HEK293 (cell line): ENCODE measurements at regions not wholly inside any gene's neighbourhood (a gene's known extent, or its start where the extent isn't known, plus 50 kb on each side); places are given as distances from the start of the nearest gene placed in this dataset.

ENCODE experiments used
- BCL11B ChIP-seq: fragments of 450-650 bp; formaldehyde crosslinking; IDR thresholded peaks from 2 replicates; pipeline ENCODE4 v1.5.1; 2016; ENCODE audit warnings: low read depth, missing biosample characterization, missing genetic modification characterization
- SCRT2 ChIP-seq: fragments of 450-650 bp; formaldehyde crosslinking; IDR thresholded peaks from 2 replicates; pipeline ENCODE4 v1.5.1; 2016; ENCODE audit warnings: missing biosample characterization, missing genetic modification characterization
- ZNF10 ChIP-seq: fragments of 450-650 bp; formaldehyde crosslinking; IDR thresholded peaks from 2 replicates; pipeline ENCODE4 v1.5.1; 2017; ENCODE audit warnings: missing biosample characterization, missing genetic modification characterization
- ZNF335 ChIP-seq: fragments of 450-650 bp; formaldehyde crosslinking; conservative IDR thresholded peaks from 2 replicates; pipeline ENCODE4 v1.5.1; 2016; ENCODE audit warnings: missing biosample characterization, missing genetic modification characterization
- ZNF521 ChIP-seq: fragments of 450-650 bp; formaldehyde crosslinking; IDR thresholded peaks from 2 replicates; pipeline ENCODE4 v1.5.1; 2017; ENCODE audit warnings: missing biosample characterization, mild to moderate bottlenecking, missing genetic modification characterization
- ZNF791 ChIP-seq: fragments of 450-650 bp; formaldehyde crosslinking; IDR thresholded peaks from 2 replicates; pipeline ENCODE4 v1.5.1; 2016; ENCODE audit warnings: missing biosample characterization, missing genetic modification characterization
- ZSCAN23 ChIP-seq: fragments of 450-650 bp; formaldehyde crosslinking; IDR thresholded peaks from 2 replicates; pipeline ENCODE4 v1.5.1; 2016; ENCODE audit warnings: missing biosample characterization, missing genetic modification characterization
- TF ChIP-seq, protein P1 (sequence below): fragments of 450-650 bp; formaldehyde crosslinking; IDR thresholded peaks from 2 replicates; pipeline ENCODE4 v1.5.1; 2016; ENCODE audit warnings: missing biosample characterization, missing genetic modification characterization
- TF ChIP-seq, protein P2 (sequence below): fragments of 450-650 bp; formaldehyde crosslinking; IDR thresholded peaks from 2 replicates; pipeline ENCODE4 v1.5.1; 2016; ENCODE audit warnings: missing biosample characterization, missing genetic modification characterization

DNA sequence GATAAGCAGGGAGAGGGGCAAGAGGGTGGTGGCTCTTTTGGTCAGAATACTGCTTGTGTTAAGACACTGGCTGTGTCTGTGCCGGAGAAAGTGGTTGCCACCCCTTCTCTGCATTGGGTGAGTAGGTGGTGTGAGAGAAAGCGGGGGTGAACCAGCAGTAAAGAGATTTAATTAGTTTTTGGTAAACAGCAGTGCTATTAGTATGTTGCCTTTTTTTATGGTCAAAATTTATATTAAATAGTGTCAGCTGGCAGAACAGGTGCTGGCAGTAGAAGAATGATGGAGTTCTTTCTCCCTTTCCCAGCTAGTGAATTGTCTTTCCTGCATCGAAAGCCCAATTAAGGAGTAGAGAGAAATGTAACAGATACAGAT, 181.6 kb downstream of the LARP7 start:
- TF ChIP-seq, protein P1, sequence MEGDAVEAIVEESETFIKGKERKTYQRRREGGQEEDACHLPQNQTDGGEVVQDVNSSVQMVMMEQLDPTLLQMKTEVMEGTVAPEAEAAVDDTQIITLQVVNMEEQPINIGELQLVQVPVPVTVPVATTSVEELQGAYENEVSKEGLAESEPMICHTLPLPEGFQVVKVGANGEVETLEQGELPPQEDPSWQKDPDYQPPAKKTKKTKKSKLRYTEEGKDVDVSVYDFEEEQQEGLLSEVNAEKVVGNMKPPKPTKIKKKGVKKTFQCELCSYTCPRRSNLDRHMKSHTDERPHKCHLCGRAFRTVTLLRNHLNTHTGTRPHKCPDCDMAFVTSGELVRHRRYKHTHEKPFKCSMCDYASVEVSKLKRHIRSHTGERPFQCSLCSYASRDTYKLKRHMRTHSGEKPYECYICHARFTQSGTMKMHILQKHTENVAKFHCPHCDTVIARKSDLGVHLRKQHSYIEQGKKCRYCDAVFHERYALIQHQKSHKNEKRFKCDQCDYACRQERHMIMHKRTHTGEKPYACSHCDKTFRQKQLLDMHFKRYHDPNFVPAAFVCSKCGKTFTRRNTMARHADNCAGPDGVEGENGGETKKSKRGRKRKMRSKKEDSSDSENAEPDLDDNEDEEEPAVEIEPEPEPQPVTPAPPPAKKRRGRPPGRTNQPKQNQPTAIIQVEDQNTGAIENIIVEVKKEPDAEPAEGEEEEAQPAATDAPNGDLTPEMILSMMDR (tag by site-specific recombination) = no peak
- TF ChIP-seq ZNF791 (tag by site-specific recombination) (no peak), SCRT2 (no peak), ZNF335 (tag by site-specific recombination) (0 out of 2 replicates have a peak, but pooled peaks have one; percentile 40), BCL11B (tag by site-specific recombination) (no peak), ZSCAN23 (no peak), ZNF10 (no peak), ZNF521 (tag by site-specific recombination) (no peak)
- TF ChIP-seq, protein P2, sequence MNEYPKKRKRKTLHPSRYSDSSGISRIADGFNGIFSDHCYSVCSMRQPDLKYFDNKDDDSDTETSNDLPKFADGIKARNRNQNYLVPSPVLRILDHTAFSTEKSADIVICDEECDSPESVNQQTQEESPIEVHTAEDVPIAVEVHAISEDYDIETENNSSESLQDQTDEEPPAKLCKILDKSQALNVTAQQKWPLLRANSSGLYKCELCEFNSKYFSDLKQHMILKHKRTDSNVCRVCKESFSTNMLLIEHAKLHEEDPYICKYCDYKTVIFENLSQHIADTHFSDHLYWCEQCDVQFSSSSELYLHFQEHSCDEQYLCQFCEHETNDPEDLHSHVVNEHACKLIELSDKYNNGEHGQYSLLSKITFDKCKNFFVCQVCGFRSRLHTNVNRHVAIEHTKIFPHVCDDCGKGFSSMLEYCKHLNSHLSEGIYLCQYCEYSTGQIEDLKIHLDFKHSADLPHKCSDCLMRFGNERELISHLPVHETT = no peak
